CD4-positive, alpha-beta T cell treated with Interleukin-15 for 1 hour (primary cell): ENCODE measurements at regions not wholly inside any gene's neighbourhood (a gene's known extent, or its start where the extent isn't known, plus 50 kb on each side); places are given as distances from the start of the nearest gene placed in this dataset.

Source experiments
- DNase-seq: peaks from one replicate; pipeline ENCODE4 v3.0.0-alpha.2; 2020

DNA sequence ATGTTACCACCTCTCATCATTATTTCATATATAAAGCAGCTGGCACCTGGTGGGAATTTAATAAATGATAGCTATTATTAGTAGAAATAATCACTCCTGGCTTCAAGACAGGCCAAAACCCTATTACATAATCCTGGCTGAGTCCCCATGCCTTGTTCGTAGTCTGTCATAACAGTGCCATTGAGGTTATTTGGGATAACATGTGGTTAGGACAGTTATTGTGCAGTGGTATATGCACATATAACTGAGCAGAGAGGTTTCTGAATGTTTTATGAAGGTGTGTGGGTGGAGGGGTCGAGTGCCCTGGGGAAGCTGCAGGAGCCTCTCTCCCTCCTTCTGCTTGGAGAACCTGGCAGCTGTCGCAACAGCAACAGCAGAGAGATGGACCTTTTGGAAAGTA lies 162.4 kb upstream of the NABP1 start:
- no peak for DNase-seq

- no peak for DNase-seq
Observed at GRCh38 chr2:191516260-191516659, 161.7 kb upstream of the NABP1 start.

- DNase-seq = no peak
Observed at GRCh38 chr2:191521608-191522208, 156.2 kb upstream of the NABP1 start.

- no peak for DNase-seq
Observed at GRCh38 chr2:191522478-191523120, 155.3 kb upstream of the NABP1 start.

GRCh38 chr2:191526091-191526490 lies 151.8 kb upstream of the NABP1 start:
- no peak for DNase-seq

- no peak for DNase-seq
Observed at GRCh38 chr2:191526536-191526935, 151.4 kb upstream of the NABP1 start.

- DNase-seq = no peak
Observed at GRCh38 chr2:191526953-191527556, 150.9 kb upstream of the NABP1 start.

GRCh38 chr2:191530618-191531017 lies 147.3 kb upstream of the NABP1 start:
- DNase-seq = no peak

- no peak for DNase-seq
Observed at GRCh38 chr2:191533693-191534180, 144.2 kb upstream of the NABP1 start.

- DNase-seq = no peak
Observed at GRCh38 chr2:191537921-191538320, 140.0 kb upstream of the NABP1 start.

DNA sequence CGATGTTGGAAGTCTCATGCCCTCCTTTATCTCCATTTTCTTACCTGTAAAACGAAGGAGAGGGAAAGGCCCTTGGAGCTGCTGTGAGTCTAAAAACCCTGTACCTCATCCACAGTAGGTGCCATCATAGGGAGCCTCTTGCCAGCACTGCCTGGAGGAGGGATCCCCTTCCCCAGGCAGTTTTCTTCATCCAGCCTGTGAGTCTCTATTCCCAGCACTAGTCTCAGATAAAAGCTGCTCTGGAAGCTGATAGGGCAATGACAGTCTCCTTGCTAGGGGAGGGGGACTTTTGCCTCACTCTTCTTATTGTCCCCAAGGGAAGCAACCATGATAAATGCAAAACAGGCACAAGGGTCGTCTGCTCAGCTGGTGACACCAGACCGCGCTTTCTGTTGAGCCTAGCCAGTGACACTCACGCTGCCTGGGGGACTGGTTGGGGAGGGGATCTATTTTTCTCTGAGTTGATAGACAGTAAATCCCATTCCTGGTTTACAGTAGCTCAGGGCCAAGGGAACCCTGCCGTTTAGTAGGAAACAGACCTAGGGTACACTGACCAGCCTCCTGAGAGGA lies 139.5 kb upstream of the NABP1 start:
- no peak for DNase-seq

DNA sequence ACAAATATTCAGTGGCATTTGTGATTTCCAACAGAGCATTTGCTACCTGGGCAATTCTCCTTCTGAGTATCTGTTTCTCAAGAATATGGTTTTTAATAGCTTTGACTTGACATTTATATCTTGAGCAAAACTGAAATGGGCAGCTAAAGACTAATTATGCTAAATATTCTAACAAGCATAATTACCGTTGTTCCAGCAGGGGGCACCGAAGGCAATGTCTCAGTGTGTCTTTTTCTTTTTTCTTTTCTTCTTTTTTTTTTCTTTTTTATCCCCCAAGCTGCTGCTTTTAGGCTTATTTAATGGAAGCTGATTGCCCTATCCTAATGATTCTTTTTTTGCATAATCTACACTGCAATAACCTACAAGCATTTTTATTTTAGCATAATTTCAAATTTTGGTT lies 138.9 kb upstream of the NABP1 start:
- no peak for DNase-seq

DNA sequence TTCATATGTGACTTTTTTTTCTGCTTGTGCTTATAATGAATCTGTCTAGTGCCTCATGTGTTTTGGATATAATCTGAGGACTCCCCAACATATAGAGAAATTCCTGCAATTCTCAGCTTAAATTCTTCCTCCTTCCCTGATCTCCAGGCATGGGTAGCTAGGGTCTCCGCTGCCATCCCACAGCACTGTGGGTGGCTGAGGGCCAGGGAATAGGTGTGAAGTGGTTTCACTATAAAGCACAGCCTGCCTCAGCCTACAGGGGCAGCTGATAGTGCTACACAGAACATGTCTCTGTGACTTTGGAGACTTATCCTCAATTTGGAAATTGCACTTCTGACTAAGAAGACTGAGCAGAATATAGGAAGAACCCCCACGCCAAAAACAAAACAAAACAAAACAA lies 137.3 kb upstream of the NABP1 start:
- DNase-seq = no peak

DNA sequence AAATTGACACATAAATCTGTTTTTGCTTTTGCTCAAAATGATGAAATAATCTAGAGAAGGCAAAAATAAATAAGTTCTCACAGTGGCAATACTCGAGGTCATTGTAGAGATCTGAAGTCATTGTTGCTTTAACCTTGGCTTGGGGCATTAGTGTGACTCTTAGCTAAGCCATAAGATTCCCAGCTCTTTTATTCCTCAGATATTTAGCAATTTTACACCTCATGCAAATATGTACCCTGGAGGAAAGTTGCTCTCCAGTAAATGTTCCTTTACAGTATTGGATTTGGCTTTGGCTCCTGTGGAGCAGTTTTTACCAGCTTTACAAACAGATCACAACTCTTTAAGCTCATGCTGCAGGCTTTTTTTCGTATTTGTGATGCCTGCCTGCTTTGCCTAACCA lies 134.2 kb upstream of the NABP1 start:
- no peak for DNase-seq

GRCh38 chr2:191544461-191545062 lies 133.4 kb upstream of the NABP1 start:
- DNase-seq = no peak

DNA sequence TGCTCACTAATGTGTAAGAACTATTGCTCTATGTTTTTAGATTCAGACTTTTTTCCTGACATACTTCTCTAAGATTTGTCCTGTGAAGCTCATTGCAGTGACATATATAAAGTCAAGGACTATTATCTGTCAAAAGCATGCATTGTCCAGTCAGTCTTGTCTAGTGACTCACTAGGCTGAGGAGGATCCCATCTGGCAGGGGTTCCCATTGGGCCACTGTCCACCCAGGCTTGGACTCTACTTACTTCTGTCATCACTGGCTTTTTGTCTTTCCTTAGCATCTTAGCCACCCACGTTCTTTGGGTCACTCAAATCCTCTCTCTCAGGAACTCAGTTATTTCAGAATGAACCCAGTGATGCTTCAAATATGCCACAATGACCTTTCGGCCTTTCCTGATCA lies 132.6 kb upstream of the NABP1 start:
- DNase-seq = no peak

DNA sequence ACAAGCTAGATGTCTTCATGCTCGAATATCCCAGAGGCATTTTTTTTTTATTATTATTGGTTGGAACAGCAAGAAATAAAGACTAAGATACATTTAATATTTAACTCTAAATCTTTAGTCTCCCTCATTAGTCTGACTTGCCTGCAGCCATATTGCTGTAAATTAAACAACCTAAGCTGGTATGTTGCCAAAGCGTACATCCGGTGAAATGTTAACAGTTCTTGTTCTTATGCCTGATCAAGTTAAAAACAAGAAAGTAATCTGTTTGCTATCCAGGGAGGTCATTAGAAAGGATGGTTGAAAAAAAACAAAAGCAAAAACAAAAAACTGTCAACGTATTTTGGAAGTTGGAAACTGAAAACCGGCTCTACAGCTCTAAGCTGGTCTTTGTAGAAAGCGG lies 125.9 kb upstream of the NABP1 start:
- no peak for DNase-seq

GRCh38 chr2:191554240-191554639 lies 123.7 kb upstream of the NABP1 start:
- no peak for DNase-seq

GRCh38 chr2:191555092-191555742 lies 122.7 kb upstream of the NABP1 start:
- DNase-seq = peak; percentile 74

DNA sequence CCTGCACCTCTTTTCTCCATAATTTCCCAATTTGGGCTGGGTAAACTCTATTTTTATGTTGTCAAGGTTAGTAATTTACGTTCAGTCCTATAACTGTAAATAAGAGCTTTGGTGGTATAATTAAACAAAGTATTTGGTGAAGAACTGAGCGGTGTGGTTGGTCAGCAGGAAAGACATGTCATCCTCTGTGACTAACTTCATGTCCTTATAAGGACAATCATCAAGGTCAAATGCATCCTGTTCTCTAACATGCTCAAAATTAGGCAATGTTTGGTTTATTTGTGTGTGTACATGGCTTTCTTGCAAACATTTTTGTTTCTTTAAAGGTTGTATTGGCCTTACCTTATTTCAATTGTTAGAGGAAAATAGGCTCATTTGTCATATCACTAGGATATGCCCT lies 121.5 kb upstream of the NABP1 start:
- DNase-seq = no peak

GRCh38 chr2:191557841-191558240 lies 120.1 kb upstream of the NABP1 start:
- no peak for DNase-seq

DNA sequence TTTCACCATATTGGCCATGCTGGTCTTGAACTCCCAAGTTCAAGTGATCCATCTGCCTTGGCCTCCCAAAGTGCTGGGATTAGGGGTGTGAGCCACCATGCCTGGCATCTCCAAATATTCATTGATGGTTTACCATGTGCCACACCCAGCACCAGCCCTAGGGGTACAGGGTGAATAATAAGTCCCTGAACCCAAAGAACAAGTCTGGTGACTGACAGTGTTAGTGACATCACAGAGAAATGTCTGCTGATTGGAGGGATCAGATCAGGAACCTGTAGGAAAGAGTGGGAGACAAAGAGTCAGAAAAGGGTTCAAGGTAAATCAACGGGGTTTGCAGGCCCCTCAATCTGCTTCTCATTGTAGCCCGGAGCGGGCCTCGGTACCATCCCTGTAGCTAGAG lies 118.4 kb upstream of the NABP1 start:
- DNase-seq = no peak

DNA sequence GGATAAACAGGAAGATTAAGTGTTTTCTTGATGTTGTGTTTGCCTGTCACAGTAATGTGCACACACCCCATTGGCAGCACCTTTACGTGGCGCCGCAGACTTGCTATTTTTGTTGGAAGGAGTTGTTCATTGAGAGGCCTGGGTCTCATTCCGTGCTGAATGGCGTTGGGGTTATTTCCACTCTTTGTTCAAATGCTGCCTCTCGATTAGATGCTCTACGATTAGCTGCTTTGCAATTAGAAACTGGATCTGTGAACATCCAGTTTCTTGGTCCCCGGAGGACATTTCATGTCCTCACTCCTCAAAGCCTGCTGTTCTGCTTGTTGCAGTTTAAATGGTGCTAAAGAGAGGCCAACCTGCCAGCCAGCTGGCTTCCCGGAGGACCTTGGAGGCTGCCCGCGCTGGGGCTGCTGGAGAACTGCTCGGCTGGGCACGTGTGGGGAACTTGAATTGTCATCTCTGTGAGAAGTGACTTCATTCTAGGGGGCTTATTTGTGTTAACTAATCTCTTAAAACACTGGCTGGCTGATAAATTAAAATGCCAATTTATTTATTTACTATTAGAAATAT lies 117.4 kb upstream of the NABP1 start:
- no peak for DNase-seq
